Lower leg skin (tissue), 3 donors: ENCODE measurements at regions not wholly inside any gene's neighbourhood (a gene's known extent, or its start where the extent isn't known, plus 50 kb on each side); places are given as distances from the start of the nearest gene placed in this dataset.

ENCODE experiments used
- CTCF ChIP-seq, 3 donors: fragments of 450-650 bp; IDR thresholded peaks; one replicate each; pipeline ENCODE4 v1.5.1; 2016; ENCODE audit warnings: antibody characterized with exemption in 3 of 3, mild to moderate bottlenecking in 3 of 3, moderate library complexity in 2 of 3
- POLR2A ChIP-seq, 2 donors: fragments of 450-650 bp; IDR thresholded peaks; one replicate each; pipeline ENCODE4 v1.6.1; 2016 to 2017; ENCODE audit warnings: antibody characterized with exemption in 2 of 2, mild to moderate bottlenecking in 1 of 2, moderate library complexity in 1 of 2

- TF ChIP-seq POLR2A (IDR thresholded peaks at IDR 0.05): no peak
- no peak for TF ChIP-seq CTCF (IDR thresholded peaks at IDR 0.05)
Observed at GRCh38 chr3:161630794-161631193, 134.2 kb downstream of the OTOL1 start.
